ENCODE measurements at regions not wholly inside any gene's neighbourhood (a gene's known extent, or its start where the extent isn't known, plus 50 kb on each side); places are given as distances from the start of the nearest gene placed in this dataset.
"Not testable (repeated sequence)": the region's sequence is repeated elsewhere in the genome, so short reads cannot be mapped to it uniquely, and the experiment has no call there.

GRCh38 chrX:109878236-109878635, 124.7 kb upstream of the TMEM164 start:
- no peak for DNase-seq (ENCODE audit: low read depth)

DNA sequence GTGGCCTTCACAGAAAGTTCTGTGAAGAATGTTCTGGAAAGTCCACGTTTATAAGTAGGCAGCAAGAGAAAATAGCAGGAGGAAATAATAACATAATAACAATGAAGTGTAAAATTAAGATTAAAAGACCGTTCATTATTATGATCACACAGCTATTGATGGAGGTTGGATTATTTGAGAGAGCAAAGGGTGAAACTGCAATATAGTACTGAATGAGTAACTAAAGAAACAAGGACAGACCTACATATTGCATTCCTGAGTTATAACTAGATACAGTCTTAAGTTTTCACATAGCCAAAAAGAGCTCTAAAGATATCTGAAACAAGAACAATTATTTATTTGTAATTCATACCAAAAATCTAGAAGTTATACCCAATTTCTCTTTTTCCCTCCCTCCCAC, 122.9 kb upstream of the TMEM164 start:
- DNase-seq (ENCODE audit: low read depth), result no peak

DNA sequence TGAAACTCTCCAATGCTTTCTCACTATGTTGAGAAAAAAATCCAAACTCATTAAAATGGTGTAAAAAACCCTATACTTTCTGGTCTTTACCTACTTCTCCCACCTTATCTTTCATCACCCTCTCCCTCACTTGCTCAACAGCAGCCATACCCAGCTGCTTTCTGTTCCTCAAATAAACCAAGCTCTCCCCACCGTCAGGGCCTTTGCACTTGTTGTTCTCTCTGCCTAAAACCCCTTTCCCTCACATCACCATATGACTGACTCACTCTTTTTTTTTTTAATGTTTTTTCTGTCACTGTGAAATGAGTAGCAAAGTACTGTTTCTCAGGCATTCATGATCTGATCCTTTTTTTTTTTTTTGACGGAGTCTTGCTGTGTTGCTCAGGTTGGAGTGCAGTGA, 122.3 kb upstream of the TMEM164 start:
- no peak for DNase-seq (ENCODE audit: low read depth)

GRCh38 chrX:109886122-109886761, 116.7 kb upstream of the TMEM164 start:
- DNase-seq (ENCODE audit: low read depth), result peak; percentile 45

DNA sequence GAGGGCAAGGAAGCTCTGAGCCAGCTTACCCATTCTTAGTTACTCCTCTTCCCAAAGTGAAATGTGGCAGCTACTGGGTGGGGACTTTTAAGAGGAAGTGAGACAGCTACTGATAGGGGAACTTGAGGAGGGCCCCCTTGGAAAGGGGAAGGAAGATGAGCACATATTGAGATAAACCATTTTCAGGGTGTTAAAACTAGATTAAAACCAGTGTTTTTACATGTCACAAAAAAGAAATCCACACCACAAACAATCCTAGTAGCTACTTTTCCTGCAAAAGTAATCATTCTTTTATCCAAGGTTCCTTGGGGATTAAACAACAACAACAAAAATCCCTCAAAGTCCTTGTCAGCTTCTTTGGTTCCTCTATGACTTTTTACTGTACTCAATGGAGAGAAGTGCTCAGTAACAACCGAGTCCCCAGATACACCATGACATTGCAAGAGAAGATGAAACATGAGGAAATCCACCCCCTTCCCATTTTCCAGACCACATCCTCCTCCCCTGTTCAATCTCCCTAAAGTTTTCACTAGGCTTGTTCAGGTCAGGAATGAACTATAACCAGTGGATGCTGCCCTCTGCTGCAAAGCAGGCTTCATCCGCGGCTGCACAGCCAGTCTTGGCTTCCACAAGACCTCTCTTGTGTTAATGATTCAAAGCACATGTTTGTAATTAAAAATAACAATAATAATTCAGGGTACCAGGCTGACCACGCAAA, 113.5 kb upstream of the TMEM164 start:
- no peak for DNase-seq (ENCODE audit: low read depth)

DNA sequence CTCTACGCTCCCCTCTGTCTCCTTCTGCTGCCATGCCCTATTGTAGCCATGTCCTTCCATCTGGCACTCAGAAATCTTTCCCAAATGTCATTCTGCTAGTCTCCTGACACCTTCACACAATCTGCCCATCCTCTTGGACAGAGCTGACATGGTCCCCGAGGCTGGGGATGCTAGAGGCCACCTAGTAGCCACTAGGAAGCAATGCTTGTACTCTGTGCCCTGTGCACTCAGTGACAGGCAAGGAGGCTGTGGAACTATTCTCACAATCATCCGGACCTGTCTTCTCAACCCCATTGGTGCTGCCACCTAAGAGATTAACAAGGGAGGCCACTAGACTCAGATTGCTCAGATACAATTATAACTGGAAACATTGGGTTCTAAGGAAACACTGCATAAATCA, 112.6 kb upstream of the TMEM164 start:
- DNase-seq (ENCODE audit: low read depth), result no peak

GRCh38 chrX:109890910-109891502, 111.9 kb upstream of the TMEM164 start:
- peak; percentile 43 for DNase-seq (ENCODE audit: low read depth)

GRCh38 chrX:109896024-109896423, 106.9 kb upstream of the TMEM164 start:
- not testable (repeated sequence) for DNase-seq (ENCODE audit: low read depth)

GRCh38 chrX:109902665-109903064, 100.2 kb upstream of the TMEM164 start:
- DNase-seq (ENCODE audit: low read depth), result peak; percentile 79

GRCh38 chrX:109911046-109911445, 91.9 kb upstream of the TMEM164 start:
- no peak for DNase-seq (ENCODE audit: low read depth)

- DNase-seq (ENCODE audit: low read depth), result not testable (repeated sequence)
Observed at GRCh38 chrX:109912993-109913392, 89.9 kb upstream of the TMEM164 start.

DNA sequence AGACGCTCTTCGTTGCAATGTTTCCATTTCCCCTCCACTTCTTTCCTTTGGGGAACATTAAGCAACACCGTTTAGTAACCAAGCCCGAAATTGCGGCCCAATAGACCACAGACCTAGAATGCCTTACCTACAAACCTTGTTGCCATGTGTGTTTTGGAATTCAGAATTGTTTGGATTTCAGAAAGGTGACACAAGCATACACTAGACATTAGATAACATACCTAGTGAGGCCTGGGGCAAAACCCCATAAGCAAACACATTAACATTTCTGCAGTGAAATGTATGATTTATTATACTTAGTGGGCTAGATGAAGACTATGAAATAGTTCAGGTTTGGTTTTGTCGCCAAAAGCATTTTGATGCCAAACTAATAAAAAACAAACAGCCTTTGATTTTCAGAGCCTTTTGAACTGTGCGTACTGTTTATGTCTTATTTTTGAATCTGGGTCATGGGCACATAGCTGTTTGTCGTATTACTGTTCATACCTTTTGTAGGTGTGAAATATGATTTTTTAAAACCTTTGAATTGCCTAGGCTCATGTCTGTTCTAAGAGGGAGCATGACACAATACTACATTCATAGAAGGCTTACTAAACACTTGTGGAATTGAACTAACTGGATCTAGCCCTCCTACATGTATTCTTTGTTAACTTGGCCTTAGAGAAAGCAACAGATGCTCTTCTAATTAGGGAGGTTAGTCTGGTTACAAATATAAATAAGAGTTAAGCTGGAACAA, 88.6 kb upstream of the TMEM164 start:
- no peak for DNase-seq (ENCODE audit: low read depth)

DNA sequence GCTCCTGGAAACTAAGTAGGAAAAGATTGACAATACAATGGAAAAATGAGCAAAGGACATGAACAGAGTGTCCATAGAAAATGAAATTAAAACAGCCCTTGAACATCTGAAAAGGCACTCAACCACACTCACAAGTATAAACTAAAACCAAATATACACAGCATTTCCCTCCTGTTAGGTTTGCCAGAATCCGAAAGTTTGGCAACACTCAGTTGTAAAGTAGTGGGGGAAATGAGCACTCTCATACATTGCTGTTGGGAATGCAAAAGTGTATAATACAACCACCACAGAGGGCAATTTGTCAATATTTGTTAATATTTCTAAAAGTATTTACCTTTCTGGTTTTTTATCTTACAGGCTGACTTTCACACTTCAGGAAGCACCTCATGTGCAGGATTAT, 84.2 kb upstream of the TMEM164 start:
- DNase-seq (ENCODE audit: low read depth), result no peak

DNA sequence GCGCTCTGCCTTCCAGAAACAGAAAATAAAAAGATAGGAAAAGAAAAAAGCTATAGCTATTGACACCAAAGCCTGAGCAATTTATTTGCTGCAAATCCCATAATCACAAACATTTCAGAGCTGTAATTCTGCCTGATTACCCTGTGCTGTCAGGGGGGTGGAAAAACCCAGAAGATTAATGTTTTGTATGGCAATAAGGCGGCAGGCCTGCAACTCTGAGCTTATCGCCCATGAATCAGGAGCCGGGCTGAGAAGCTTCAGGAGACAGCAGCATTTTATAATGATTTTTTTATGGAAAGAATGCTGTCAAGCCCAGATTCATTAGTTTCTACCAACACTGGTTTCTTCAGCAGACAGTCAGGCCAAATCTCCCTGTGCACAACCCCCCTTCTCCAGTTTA, 82.6 kb upstream of the TMEM164 start:
- no peak for DNase-seq (ENCODE audit: low read depth)

GRCh38 chrX:109920868-109921267, 82.0 kb upstream of the TMEM164 start:
- DNase-seq (ENCODE audit: low read depth), result no peak

DNA sequence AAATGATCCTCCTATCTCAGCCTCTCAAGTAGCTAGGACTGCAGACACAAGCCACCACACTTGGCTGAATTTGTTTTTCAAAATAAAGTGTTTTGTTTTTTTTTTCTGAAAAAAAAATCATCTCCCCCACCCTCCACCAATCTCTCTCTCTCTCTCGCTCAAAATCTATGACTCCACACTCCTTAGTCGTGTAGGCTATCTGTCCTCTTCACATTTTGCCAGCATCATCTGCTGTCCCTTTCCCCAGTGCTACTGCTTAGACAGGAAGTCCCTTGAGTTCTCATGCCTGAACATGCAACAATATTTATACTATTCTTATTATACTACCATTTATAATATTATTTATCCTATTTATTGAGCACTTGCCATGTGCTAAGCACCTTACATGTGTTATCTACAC, 80.7 kb upstream of the TMEM164 start:
- no peak for DNase-seq (ENCODE audit: low read depth)

DNA sequence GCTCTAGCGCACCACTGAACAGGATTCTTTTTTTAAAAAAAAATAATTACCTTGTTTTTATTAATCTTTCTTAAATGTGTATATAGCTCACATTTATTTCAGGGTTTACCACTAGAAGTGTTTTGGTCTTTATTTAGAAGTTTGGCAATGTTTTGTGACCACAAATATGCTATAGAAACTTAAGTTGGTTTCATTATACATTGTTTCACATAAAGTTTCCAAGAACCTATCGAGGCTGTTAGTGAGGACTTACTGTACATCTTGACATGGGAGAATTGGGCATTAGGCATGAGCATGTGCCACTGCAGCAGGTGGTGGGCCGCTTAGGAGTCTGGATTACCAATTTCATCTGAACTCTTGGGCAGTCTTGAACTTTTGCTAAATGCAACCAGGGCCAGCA, 77.9 kb upstream of the TMEM164 start:
- not testable (repeated sequence) for DNase-seq (ENCODE audit: low read depth)

GRCh38 chrX:109925656-109926055, 77.3 kb upstream of the TMEM164 start:
- no peak for DNase-seq (ENCODE audit: low read depth)

DNA sequence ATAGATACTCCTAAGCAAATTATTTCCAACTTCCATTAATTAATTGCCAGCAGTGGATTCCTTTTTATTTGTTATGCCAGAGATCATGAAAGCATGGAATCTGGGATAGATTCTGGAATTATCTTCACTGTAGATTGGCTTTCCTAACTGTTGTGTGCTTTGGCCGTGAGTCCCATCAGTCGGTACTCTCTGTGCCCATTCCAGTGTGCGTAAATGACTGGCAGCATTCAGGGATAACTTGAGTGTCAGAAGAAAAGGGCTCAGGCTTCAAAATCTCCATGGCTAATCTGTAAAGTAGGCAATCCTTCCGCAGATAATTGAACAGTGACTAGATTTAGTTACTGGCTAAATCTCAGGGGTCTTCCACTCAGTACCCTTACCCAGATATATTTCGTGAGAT, 76.8 kb upstream of the TMEM164 start:
- DNase-seq (ENCODE audit: low read depth), result no peak

- no peak for DNase-seq (ENCODE audit: low read depth)
Observed at GRCh38 chrX:109926743-109927662, 75.9 kb upstream of the TMEM164 start.

DNA sequence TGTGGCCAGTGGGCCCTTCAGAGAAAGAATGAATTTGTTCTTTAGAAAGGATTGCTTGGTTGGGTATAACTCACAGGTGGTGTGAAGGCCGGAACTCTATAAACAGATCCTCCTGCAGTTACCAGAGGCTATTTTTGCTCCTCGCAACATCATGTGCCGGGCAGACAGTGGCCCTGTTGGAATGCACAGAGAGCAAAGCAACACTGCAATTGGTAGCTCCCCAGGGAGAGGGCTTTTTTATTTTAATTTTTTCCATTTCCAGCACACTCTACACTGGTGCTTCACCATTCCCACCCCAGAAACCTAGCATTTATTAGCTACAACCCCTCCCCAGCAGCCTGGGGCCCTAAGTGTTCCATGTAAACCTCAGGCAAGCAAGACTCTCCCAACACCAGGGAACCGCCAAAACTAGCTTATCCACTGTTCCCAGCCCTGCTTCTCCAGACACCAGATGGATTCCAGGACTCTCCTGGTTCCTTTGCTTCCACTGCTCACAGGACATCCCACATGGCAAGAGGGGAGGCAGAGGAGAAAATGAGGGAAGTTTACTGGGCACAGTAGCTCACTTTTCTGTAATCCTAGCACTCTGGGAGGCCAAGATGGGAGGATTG, 75.1 kb upstream of the TMEM164 start:
- no peak for DNase-seq (ENCODE audit: low read depth)

Measured in LHCN-M2 (cell line).